ENCODE measurements at regions not wholly inside any gene's neighbourhood (a gene's known extent, or its start where the extent isn't known, plus 50 kb on each side); places are given as distances from the start of the nearest gene placed in this dataset.
"Not testable (repeated sequence)": the region's sequence is repeated elsewhere in the genome, so short reads cannot be mapped to it uniquely, and the experiment has no call there.

DNA sequence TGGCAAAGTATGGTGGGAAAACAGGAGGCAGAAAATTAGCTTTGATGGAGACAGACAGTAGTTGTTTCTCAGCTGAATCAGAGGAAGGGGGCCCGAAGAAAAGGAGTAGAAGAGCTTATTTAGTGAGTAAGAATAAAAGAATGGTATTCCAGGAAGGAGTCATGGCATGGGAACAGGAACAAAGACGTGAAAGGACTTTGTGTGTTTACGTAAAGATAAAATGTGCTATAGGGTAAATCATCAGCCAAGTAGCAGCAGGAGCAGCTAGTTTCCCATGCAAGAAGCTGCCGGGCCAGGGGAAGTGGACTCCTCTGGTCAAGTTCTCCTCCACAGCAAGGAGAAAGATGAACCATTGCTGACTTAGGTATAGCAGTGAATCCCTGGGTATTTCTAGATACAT lies 454.5 kb downstream of the HINT1 start:
- DNase-seq, result peak; percentile 3

DNA sequence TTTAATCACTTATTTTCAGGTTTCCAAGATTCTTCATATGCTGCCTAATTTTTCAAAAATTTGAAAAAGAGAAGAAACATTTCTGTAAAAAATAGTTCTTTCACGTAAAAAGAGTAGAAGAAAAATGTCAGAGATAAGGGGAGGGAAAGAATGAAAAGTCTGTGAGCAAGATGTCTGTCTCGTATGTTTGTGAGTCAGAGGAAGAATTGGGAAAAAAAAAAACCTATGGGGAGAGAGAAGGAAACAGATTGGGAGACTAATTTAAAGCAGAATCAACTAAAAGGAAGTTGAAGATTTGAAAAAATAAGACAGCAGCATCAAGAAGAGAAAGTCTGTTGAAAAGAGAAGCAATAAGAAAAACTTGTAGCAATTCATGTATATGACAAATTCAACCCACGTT lies 456.3 kb downstream of the HINT1 start:
- DNase-seq, result no peak

DNA sequence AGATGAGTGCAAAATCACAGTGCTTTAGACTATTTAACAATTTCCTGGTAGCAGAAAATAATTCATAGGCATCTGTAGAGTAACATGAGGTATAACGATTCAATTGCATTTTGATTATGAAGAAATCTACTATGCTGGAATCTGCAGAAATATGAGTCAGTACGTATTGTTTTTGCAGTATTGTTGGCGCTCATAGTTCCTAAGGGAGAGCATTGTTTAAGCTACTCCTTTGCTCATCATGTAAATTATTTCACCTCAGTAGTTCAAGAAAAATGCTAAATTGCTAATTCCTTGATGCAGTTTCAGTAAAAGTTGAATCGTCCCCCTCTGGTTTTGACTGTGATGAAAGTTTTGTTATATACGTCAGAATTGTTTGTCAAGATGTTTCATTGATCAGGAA lies 458.4 kb downstream of the HINT1 start:
- no peak for DNase-seq

- DNase-seq, result no peak
Observed at GRCh38 chr5:130705368-130705767, 459.7 kb downstream of the HINT1 start.

DNA sequence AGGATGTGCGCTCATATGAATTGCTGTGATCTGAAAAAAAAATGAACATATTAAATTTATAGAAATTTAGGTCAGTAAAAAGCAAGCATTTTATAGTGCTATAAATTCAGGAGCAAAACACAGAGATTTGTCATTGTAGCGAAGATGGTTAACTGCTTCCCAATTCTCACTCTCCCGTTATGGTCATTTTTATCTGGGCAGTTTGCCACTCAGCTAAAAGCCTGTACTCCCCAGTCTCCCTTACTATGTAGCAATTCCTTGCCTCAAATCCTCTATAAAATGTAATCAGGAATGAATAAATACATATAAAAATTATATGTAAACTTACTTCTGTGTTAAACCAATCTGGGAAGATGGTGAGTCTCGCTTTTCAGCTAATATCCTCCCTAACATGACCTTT lies 471.5 kb downstream of the HINT1 start:
- DNase-seq, result no peak

- DNase-seq, result no peak
Observed at GRCh38 chr5:130692770-130693169, 472.3 kb downstream of the HINT1 start.

DNA sequence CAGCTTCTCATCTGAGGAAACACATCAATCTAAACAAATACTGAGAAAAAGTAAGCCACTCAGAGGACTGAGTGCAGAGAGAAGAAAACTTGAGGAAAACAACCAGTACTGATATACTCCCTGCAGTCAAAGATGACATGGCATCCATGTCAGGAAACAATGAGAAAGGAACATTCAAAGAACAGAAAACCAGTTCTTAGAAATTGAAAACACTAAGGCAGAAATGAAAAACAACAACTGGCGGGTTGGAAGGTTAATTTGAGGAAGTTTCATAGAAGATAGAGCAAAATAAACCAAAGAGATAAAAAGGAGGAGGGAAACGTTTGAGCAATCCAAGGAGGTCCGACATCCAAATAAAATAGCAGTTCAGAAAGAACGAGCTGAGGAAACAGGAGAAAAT lies 475.2 kb downstream of the HINT1 start:
- no peak for DNase-seq

DNA sequence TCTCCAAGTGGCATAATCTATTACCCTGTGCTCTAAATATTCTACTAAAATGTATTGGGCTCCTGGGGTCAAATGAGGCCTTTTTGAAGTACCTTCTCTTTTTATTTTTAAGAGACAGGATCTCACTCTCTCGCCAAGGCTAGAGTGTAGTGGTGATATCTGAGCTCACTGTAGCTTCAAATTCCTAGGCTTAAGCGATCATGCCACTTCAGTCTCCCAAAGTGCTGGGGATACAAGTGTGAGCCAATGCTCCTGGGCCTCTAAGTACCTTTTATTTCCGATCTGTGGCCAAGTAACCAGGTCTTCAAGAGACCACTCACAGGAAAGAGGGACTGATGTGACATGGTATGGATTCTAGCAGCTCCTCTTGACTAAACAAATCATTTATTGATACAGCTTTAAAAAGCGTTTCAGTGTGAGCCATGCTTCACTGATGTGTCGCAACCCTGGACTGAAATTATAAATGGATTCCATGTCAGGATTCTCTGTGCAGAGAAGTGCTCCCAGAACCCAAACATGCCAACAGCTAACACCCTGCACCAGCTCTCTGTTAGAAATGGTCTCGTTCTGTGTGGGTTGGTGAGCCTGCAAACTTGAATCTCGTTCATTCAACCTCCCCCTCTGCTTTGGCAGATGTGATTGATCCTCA lies 477.8 kb downstream of the HINT1 start:
- DNase-seq, result no peak

DNA sequence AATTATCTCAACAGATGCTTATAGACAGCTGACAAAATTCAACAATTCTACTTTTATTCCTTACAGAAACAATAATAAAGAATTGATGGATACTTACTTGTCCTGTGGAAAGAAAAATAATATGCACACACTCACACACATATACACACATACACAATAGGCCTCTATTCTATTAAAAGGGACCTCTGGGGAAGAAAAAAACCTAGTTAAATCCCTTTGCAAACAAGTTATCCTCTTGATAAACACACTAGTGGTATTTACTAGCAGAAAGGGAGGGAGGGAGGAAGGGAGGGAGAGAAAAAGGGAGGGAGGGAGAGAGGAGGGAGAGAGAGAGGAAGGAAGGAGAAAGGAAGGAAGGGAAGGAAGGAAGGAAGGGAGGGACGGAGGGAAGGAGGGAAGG lies 486.4 kb downstream of the HINT1 start:
- DNase-seq, result no peak

DNA sequence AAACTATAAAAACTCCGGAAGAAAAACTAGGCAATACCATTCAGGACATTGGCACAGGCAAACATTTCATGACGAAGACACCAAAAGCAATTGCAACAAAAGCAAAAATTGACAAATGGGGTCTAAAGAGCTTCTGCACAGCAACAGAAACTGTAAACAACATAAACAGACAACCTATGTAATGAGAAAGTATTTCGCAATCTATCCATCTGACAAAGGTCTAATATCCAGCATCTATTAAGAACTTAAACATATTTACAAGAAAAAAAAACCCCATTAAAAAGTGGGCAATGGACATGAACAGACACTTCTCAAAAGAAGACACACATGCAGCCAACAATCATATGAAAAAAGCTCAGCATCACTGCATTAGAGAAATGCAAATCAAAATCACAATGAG lies 498.6 kb downstream of the HINT1 start:
- DNase-seq, result no peak

GRCh38 chr5:130652176-130652575 lies 512.9 kb downstream of the HINT1 start:
- peak; percentile 75 for DNase-seq

DNA sequence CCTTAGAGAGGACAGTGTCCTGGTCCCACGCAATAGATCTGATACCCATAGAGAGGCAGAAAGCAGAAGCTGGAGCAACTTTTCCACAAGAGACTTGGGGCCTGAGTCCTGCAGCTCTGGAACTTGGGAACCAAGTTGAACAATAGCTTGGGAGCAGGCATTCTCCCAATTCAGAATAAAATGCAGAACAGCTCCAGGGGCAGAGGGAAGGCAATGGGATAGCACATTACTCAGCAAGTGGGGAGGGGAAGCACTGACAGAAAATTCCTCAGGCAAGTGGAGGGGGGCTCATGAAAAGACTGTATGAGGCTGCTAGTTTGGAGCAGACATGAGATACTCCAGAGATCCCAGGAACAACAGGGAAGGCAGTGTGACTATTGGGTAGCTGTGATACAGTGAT lies 513.6 kb downstream of the HINT1 start:
- DNase-seq, result no peak

DNA sequence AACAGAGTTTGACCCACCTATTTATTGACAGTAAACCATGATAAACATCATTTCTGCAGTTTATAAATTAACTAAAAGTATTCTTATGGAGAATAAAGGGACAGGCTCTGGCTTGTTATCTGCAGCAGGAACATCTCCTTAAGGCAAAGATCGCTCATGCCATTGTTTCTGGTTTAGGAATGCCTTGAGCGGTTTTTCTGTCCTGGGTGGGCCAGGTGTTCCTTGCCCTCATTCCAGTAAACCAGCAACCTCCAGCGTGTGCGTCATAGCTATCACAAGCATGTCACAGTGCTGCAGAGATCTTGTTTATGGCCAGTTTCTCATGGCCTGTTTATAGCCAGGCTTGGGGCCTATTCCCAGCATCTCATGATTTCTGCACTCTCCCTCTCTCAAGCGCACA lies 521.7 kb downstream of the HINT1 start:
- no peak for DNase-seq

GRCh38 chr5:130642461-130642860 lies 522.6 kb downstream of the HINT1 start:
- DNase-seq, result no peak

DNA sequence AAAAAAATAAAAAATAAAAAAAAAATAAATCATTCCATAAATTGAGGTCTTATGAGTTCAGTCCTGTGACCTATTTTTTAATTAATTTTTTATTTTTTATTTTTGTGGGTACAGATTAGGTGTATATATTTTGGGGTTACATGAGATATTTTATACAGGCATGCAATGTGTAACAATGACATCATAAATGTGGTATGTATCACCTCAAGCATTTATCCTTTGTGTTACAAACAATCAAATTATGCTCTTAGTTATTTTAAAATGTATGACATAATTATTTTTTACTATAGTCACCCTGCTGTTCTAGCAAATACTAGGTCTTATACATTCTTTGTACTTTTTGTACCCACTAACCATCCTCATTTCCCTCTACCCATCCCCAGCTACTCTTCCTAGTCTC lies 537.9 kb downstream of the HINT1 start:
- no peak for DNase-seq

DNA sequence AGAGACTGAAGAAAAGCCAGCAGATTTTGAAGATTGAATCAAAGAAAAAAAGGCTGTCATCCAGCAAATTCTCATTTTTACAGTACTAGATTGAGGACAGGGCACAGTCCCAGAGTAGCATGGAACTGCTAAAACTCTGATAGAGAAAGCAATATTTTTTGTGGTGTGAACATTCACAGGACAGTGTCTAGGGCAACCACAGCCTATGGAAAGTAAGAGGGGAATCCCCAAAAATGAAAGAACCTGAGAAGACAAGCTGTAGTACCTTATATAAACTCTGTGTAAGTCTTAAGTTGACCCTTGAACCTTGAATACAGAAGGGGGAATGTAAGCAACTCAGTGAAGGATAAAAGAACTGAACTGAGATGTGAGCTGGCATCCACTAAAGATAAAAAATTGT lies 540.3 kb downstream of the HINT1 start:
- DNase-seq, result no peak

DNA sequence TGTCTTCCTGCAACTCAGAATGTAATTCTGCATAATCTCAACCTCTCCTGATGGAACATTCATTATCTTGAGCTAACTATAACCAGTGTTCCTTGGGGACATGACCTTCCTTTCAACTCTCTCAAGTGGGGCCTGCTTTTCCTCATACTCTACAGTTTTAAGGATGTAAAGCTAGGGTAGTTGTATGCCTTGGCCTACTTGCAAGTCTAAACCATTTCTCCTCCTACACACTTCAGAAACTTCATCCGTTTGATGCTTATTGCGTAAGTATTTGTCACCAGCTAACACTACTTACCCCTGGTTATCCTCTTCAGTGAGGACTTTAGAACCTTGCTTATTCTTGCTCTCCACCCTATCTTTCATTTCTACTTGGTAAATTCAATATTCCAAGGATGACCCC lies 548.9 kb downstream of the HINT1 start:
- no peak for DNase-seq

DNA sequence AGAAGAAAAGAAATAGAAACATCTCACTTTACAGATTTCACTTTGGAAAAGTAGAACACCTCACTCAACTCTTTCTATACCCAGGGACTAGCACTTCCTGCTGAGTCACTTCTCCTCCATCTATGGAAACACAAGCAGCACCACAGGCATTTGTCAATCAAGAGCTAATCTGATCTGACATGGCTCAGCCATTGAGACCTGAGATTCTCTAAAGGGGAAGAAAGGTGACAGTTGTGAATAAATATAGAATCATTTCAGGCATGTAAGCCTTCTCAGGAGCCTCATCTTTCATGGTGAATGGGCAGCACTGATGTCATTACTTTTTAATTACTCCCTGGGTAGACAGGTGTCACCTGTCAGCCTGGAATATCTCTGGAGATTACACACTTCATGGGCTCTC lies 559.8 kb downstream of the HINT1 start:
- DNase-seq, result no peak

GRCh38 chr5:130596647-130597046 lies 568.4 kb downstream of the HINT1 start:
- not testable (repeated sequence) for DNase-seq

- no peak for DNase-seq
Observed at GRCh38 chr5:130580264-130580663, 584.8 kb downstream of the HINT1 start.

DNA sequence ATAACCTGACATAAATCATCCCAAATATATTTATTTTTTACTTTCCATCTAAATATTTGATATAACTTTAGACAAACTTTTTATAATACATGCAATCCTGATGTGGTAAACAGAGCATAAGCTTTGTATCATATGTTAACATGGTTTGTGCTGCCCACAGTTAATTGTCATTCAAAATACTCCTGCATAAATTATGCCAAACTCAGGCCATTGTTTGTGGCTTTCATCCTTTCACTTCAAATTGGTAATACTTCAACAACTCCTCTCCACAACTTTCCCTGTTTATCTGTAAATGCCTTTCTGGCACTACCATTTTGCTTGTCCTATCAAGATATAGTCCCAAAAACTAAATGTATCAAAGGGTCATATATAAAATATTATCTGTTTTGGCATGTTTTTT lies 586.7 kb downstream of the HINT1 start:
- DNase-seq, result no peak

DNA sequence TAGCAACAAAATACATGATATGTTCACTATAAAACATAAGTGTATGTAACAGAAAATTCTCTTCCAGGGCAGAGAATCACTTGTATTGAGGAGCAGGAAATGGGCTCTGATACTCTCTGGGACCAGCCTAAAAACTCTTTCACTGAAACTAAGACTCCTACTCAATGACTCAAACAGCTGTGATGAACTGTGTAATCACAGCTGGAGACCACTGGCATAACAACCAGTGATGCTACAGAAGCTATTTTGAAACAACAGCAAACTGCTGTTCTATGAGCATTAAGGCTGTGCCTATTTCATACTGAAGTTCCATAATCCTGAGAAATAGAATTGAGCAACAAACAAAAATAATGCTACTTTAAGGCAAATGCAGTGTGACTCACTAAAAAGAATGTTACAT lies 594.0 kb downstream of the HINT1 start:
- DNase-seq, result no peak

DNA sequence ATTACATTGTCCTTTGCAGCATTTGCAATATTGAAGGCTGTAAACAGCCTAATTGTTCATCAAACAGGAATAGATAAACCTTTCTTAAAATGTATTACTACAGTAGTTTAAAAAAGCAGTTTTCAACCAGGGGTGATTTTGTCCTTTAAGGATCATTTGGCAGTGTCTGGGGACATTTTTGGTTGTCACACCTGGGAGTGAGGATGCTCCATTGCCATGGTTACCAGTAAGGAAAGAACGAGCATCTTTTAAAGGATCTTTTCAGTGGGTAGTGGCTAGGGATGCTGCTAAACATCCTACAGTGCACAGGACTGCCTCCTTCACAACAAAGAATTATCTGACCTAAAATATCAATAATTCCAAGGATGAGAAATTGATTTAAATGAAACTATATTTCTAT lies 596.3 kb downstream of the HINT1 start:
- no peak for DNase-seq

- no peak for DNase-seq
Observed at GRCh38 chr5:130555429-130555828, 609.6 kb downstream of the HINT1 start.

DNA sequence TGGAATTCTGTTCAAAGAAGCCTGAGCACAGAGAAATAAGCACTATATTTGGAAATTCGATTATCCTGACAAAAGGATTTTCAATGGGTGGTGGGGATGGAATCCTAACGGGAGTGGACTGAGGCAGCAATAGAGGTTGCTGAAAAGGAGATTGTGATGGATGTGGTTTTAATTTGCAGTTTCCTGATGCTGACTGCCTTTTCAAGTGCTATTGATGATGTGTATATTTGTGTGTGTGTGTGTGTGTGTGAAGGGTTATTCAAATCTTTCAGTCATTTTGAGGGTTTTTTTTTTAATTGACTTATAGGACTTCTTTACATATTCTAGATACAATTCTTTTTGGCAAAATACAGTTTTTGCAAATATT lies 614.5 kb downstream of the HINT1 start:
- DNase-seq, result no peak
